HepG2 (cell line): ENCODE measurements at regions not wholly inside any gene's neighbourhood (a gene's known extent, or its start where the extent isn't known, plus 50 kb on each side); places are given as distances from the start of the nearest gene placed in this dataset.

Experiments
- ATAC-seq: fragments of 200-7000 bp; cut with Tn5 transposase; 3 replicates; pipeline ENCODE4 v1.9.1; 2020; ENCODE audit warnings: mild to moderate bottlenecking, moderate library complexity
- BruUV-seq: library from RNA; stranded (reverse); fragments of 400-500 nt; replicated peaks from 2 replicates; lab custom pipeline; 2021; lab: Mats Ljungman, UMichigan
- CTCF ChIA-PET: fragments of 300-600 bp; formaldehyde crosslinking; extraction: SDS; loops from one replicate; lab custom pipeline; 2021; ENCODE audit warnings: low total read pairs, inconsistent platforms, low intra/inter-chr PET ratio; lab: Yijun Ruan, JAX
- POLR2A ChIA-PET: fragments of 350-600 bp; sonication (Branson Sonifier 250); formaldehyde crosslinking; loops from one replicate; lab custom pipeline; 2020; ENCODE audit warnings: antibody characterized with exemption, inconsistent platforms; lab: Yijun Ruan, JAX
- DNase-seq: peaks from one replicate; pipeline ENCODE4 v3.0.0-alpha.2; 2015; ENCODE audit warnings: low spot score
- FAIRE-seq: peaks from 3 replicates; lab custom pipeline; 2011; peaks lifted over from hg19 to GRCh38; lab: Jason Lieb, UNC
- H2AFZ ChIP-seq: one replicate; pipeline ENCODE4 v1.6.1; 2011; ENCODE audit warnings: low read length, inconsistent platforms
- H3K27ac ChIP-seq: fragments of 300-600 bp; 3 replicates; pipeline ENCODE4 v1.8.0; 2011; ENCODE audit warnings: mixed run types, mild to moderate bottlenecking, mixed read lengths, low read length, inconsistent platforms; ENCODE audit not compliant: insufficient read depth; ENCODE audit errors: extremely low read length
- H3K27me3 ChIP-seq, 2 experiments: fragments of 200-600 bp in 1 of 2; 2 replicates in 1 of 2; 3 replicates in 1 of 2; pipeline versions ENCODE4 v1.6.0 to v1.8.0; 2011; ENCODE audit warnings: low read length in 2 of 2, mild to moderate bottlenecking in 2 of 2, moderate library complexity in 2 of 2, inconsistent platforms in 1 of 2; ENCODE audit not compliant: insufficient read depth in 2 of 2, control insufficient read depth in 1 of 2
- H3K36me3 ChIP-seq, 2 experiments: fragments of 200-600 bp in 1 of 2; replicated peaks in 1 of 2; 2 replicates in 1 of 2; 3 replicates in 1 of 2; pipeline versions ENCODE4 v1.5.1 to v1.8.0; 2011; ENCODE audit warnings: low read length in 2 of 2, inconsistent platforms in 1 of 2; ENCODE audit not compliant: insufficient read depth in 2 of 2, control insufficient read depth in 1 of 2
- H3K4me1 ChIP-seq: 2 replicates; pipeline ENCODE4 v1.5.1; 2012; ENCODE audit warnings: low read length, inconsistent platforms; ENCODE audit not compliant: insufficient read depth
- H3K4me2 ChIP-seq: 2 replicates; pipeline ENCODE4 v1.6.0; 2011; ENCODE audit warnings: low read depth, low read length, inconsistent platforms
- H3K4me3 ChIP-seq, 3 experiments: fragments of 200-600 bp in 1 of 3; sonication (generic), shearing (Covaris generic) in 1 of 3; replicated peaks in 1 of 3; 2 replicates each; pipeline ENCODE4 v1.5.1; 2011 to 2016; ENCODE audit warnings: low read length in 3 of 3, inconsistent platforms in 2 of 3, low read depth in 2 of 3, mild to moderate bottlenecking in 2 of 3, control low read depth in 1 of 3, mixed read lengths in 1 of 3; ENCODE audit not compliant: insufficient read depth in 1 of 3
- H3K79me2 ChIP-seq: one replicate; pipeline ENCODE4 v1.6.1; 2011; ENCODE audit warnings: low read length, inconsistent platforms; ENCODE audit not compliant: insufficient read depth
- H3K9ac ChIP-seq: 2 replicates; pipeline ENCODE4 v1.6.0; 2011; ENCODE audit warnings: mild to moderate bottlenecking, low read depth, low read length, inconsistent platforms; ENCODE audit not compliant: insufficient read depth
- H3K9me3 ChIP-seq: 2 replicates; pipeline ENCODE4 v1.5.1; 2012; ENCODE audit warnings: mild to moderate bottlenecking, low read length
- H4K20me1 ChIP-seq: 2 replicates; pipeline ENCODE4 v1.6.0; 2011; ENCODE audit warnings: inconsistent platforms, mild to moderate bottlenecking, low read length, moderate library complexity; ENCODE audit not compliant: insufficient read depth
- CERS6 ChIP-seq: sonication (generic); formaldehyde crosslinking; IDR thresholded peaks from 2 replicates; pipeline ENCODE4 v1.5.0; 2020; ENCODE audit warnings: missing genetic modification reagents
- EHMT2 ChIP-seq: fragments of 200-600 bp; sonication (generic); IDR thresholded peaks from 2 replicates; pipeline ENCODE4 v1.7.0; 2017; ENCODE audit warnings: antibody characterized with exemption, low read depth, low read length, borderline replicate concordance
- FOXP1 ChIP-seq, 2 experiments: fragments of 450-650 bp in 1 of 2; IDR thresholded peaks; 2 replicates each; pipeline ENCODE4 v1.6.1; 2017 to 2018; ENCODE audit warnings: antibody characterized with exemption in 1 of 2
- KLF11 ChIP-seq: IDR thresholded peaks from 2 replicates; pipeline ENCODE4 v1.6.1; 2016; ENCODE audit warnings: missing compliant biosample characterization
- NFKBIZ ChIP-seq: IDR thresholded peaks from 2 replicates; pipeline ENCODE4 v1.6.1; 2018; ENCODE audit warnings: missing genetic modification reagents, missing compliant biosample characterization
- NPAS2 ChIP-seq: sonication (generic); formaldehyde crosslinking; IDR thresholded peaks from 2 replicates; pipeline ENCODE4 v1.8.0; 2022; ENCODE audit warnings: mild to moderate bottlenecking, missing genetic modification reagents, borderline replicate concordance
- PAX8 ChIP-seq: sonication (generic); formaldehyde crosslinking; IDR thresholded peaks from 2 replicates; pipeline ENCODE4 v1.8.0; 2022; ENCODE audit warnings: mild to moderate bottlenecking, missing genetic modification reagents, borderline replicate concordance
- PRDM10 ChIP-seq: sonication (generic); formaldehyde crosslinking; IDR thresholded peaks from 2 replicates; pipeline ENCODE4 v1.4.0; 2020; ENCODE audit warnings: low read depth, missing genetic modification reagents
- RELA ChIP-seq: sonication (generic); formaldehyde crosslinking; IDR thresholded peaks from 2 replicates; pipeline ENCODE4 v1.4.0; 2020; ENCODE audit warnings: missing genetic modification reagents
- SP4 ChIP-seq: sonication (generic); formaldehyde crosslinking; IDR thresholded peaks from 2 replicates; pipeline ENCODE4 v1.8.1; 2023; ENCODE audit warnings: mild to moderate bottlenecking, missing genetic modification reagents
- ZNF333 ChIP-seq: sonication (generic); formaldehyde crosslinking; IDR thresholded peaks from 2 replicates; pipeline ENCODE4 v1.4.0; 2020; ENCODE audit warnings: mild to moderate bottlenecking, missing genetic modification reagents, borderline replicate concordance
- ZNF382 ChIP-seq: sonication (generic); formaldehyde crosslinking; IDR thresholded peaks from 2 replicates; pipeline ENCODE4 v1.5.0; 2020; ENCODE audit warnings: missing genetic modification reagents, mild to moderate bottlenecking, borderline replicate concordance
- ZNF414 ChIP-seq: sonication (generic); formaldehyde crosslinking; IDR thresholded peaks from 2 replicates; pipeline ENCODE4 v1.5.0; 2020; ENCODE audit warnings: missing genetic modification reagents
- WGBS: methylation state at CpG from one replicate; pipeline ENCODE4 v1.1.6; 2017; ENCODE audit warnings: low lambda C conversion rate; 5-methylcytosine and 5-hydroxymethylcytosine counted together
- in situ Hi-C: cut with HindIII; loops from 2 replicates; pipeline ENCODE4 v1.10.0; 2017; ENCODE audit warnings: low pct_unique_long_range_greater_than_20kb; ENCODE audit not compliant: extremely low pct_ligation_motif_present
- intact Hi-C: fragments of 100-400 bp; cut with micrococcal nuclease; formaldehyde crosslinking; loops from one replicate; pipeline ENCODE4 v1.10.0; 2022; ENCODE audit not compliant: unreplicated experiment

GRCh38 chr21:28818663-28819278 lies 173.9 kb downstream of the LTN1 start:
- H3K4me1 ChIP-seq = no peaks in the 10 kb centered on the region
- no peak overlapping the region for H3K4me3 ChIP-seq
- 91% methylated on average over 4 of the region's 4 CpGs for WGBS
- intact Hi-C loops = no loop called here
- no peak for TF ChIP-seq ZNF382
- TF ChIP-seq PAX8 (CRISPR knock-in tag) = no peak
- TF ChIP-seq ZNF333 (CRISPR knock-in tag) = no peak
- no peak for TF ChIP-seq NPAS2 (CRISPR knock-in tag)
- TF ChIP-seq SP4 (CRISPR knock-in tag) = no peak
- no peak for TF ChIP-seq ZNF414 (CRISPR knock-in tag)
- TF ChIP-seq PRDM10 (CRISPR knock-in tag) = no peak
- no peak for TF ChIP-seq EHMT2
- no peak for TF ChIP-seq NFKBIZ (CRISPR knock-in tag)
- no peak for TF ChIP-seq KLF11 (CRISPR knock-in tag)
- TF ChIP-seq CERS6 (CRISPR knock-in tag) = no peak
- no peak for TF ChIP-seq RELA (CRISPR knock-in tag)
- TF ChIP-seq FOXP1 (IDR thresholded peaks at IDR 0.05) = no peak
- TF ChIP-seq FOXP1 (CRISPR knock-in tag; IDR thresholded peaks at IDR 0.05) = no peak
- no peaks in the 10 kb centered on the region for H3K36me3 ChIP-seq
- FAIRE-seq (no peak), ATAC-seq (no peak), DNase-seq (no peak)
- no peaks in the 10 kb centered on the region for H4K20me1 ChIP-seq
- H2AFZ ChIP-seq = no peak overlapping the region
- BruUV-seq = no TSS peak
- POLR2A ChIA-PET = no interaction called here
- no peaks in the 10 kb centered on the region for H3K27me3 ChIP-seq
- H3K9me3 ChIP-seq = no peaks in the 10 kb centered on the region
- no peak overlapping the region for H3K9ac ChIP-seq
- H3K27ac ChIP-seq = no peak overlapping the region
- no peaks in the 10 kb centered on the region for H3K79me2 ChIP-seq
- in situ Hi-C loops = no loop called here
- H3K4me2 ChIP-seq = no peak overlapping the region
- CTCF ChIA-PET = no interaction called here
